ENCODE measurements at regions not wholly inside any gene's neighbourhood (a gene's known extent, or its start where the extent isn't known, plus 50 kb on each side); places are given as distances from the start of the nearest gene placed in this dataset.

GRCh38 chr14:62585247-62585646 is 460.0 kb downstream of the KCNH5 start:
- TF ChIP-seq, protein P1, sequence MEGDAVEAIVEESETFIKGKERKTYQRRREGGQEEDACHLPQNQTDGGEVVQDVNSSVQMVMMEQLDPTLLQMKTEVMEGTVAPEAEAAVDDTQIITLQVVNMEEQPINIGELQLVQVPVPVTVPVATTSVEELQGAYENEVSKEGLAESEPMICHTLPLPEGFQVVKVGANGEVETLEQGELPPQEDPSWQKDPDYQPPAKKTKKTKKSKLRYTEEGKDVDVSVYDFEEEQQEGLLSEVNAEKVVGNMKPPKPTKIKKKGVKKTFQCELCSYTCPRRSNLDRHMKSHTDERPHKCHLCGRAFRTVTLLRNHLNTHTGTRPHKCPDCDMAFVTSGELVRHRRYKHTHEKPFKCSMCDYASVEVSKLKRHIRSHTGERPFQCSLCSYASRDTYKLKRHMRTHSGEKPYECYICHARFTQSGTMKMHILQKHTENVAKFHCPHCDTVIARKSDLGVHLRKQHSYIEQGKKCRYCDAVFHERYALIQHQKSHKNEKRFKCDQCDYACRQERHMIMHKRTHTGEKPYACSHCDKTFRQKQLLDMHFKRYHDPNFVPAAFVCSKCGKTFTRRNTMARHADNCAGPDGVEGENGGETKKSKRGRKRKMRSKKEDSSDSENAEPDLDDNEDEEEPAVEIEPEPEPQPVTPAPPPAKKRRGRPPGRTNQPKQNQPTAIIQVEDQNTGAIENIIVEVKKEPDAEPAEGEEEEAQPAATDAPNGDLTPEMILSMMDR (IDR thresholded peaks at IDR 0.05; ENCODE audit: low read depth, low read length, missing input control): no peak
- TF ChIP-seq ATF3 (IDR thresholded peaks at IDR 0.05) (no peak), JUND (IDR thresholded peaks at IDR 0.05) (no peak), GABPA (IDR thresholded peaks at IDR 0.05 in 1 of 2, conservative IDR thresholded peaks at IDR 0.05 in 1 of 2) (no peak), HNF4G (IDR thresholded peaks at IDR 0.05) (no peak), HNF4A (conservative IDR thresholded peaks at IDR 0.05) (no peak), FOXA1 (IDR thresholded peaks at IDR 0.05) (no peak), RXRA (IDR thresholded peaks at IDR 0.05) (no peak), SP1 (IDR thresholded peaks at IDR 0.05) (no peak)
- TF ChIP-seq, protein P2, sequence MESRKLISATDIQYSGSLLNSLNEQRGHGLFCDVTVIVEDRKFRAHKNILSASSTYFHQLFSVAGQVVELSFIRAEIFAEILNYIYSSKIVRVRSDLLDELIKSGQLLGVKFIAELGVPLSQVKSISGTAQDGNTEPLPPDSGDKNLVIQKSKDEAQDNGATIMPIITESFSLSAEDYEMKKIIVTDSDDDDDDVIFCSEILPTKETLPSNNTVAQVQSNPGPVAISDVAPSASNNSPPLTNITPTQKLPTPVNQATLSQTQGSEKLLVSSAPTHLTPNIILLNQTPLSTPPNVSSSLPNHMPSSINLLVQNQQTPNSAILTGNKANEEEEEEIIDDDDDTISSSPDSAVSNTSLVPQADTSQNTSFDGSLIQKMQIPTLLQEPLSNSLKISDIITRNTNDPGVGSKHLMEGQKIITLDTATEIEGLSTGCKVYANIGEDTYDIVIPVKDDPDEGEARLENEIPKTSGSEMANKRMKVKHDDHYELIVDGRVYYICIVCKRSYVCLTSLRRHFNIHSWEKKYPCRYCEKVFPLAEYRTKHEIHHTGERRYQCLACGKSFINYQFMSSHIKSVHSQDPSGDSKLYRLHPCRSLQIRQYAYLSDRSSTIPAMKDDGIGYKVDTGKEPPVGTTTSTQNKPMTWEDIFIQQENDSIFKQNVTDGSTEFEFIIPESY (IDR thresholded peaks at IDR 0.05): no peak
